ENCODE measurements at regions not wholly inside any gene's neighbourhood (a gene's known extent, or its start where the extent isn't known, plus 50 kb on each side); places are given as distances from the start of the nearest gene placed in this dataset.

DNA sequence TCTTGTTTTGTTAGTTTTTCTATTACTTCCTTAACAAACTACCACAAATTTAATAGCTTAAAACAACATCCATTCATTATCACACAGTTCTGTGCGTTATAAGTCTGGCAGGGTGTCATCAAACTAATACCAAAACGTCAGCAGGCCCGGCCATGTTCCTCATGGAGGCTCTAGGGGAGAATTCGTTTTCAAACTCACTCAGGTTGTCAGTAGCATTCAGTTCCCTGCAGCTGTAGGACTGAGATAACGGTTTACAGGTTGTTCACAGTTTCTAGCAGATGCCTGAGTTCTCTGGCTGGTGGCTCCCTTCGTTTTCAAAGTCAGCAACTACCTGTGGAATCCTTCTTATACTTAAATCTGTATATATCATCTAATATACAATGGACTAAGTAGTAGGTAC lies 72.5 kb upstream of the PRSS16 start:
- no peaks in the 10 kb centered on the region for H3K4me1 ChIP-seq
- no peaks in the 10 kb centered on the region for H3K9me3 ChIP-seq
- no peaks in the 10 kb centered on the region for H3K36me3 ChIP-seq
- TF ChIP-seq, protein P1, sequence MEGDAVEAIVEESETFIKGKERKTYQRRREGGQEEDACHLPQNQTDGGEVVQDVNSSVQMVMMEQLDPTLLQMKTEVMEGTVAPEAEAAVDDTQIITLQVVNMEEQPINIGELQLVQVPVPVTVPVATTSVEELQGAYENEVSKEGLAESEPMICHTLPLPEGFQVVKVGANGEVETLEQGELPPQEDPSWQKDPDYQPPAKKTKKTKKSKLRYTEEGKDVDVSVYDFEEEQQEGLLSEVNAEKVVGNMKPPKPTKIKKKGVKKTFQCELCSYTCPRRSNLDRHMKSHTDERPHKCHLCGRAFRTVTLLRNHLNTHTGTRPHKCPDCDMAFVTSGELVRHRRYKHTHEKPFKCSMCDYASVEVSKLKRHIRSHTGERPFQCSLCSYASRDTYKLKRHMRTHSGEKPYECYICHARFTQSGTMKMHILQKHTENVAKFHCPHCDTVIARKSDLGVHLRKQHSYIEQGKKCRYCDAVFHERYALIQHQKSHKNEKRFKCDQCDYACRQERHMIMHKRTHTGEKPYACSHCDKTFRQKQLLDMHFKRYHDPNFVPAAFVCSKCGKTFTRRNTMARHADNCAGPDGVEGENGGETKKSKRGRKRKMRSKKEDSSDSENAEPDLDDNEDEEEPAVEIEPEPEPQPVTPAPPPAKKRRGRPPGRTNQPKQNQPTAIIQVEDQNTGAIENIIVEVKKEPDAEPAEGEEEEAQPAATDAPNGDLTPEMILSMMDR (IDR thresholded peaks at IDR 0.05; ENCODE audit: low read depth, low read length), result no peak
- H3K27me3 ChIP-seq, result peaks cover 3% of the 10 kb centered on the region; the same call in 1 of the 2 replicates
- DNase-seq, result no peak
- H3K4me3 ChIP-seq (ENCODE audit: low read depth, low read length), result no peak overlapping the region

GRCh38 chr6:27176096-27176495 lies 71.4 kb upstream of the PRSS16 start:
- Histone ChIP-seq H3K27me3 (peaks cover 3% of the 10 kb centered on the region; the same call in 1 of the 2 replicates), H3K4me3 (ENCODE audit: low read depth, low read length) (peak overlapping the region; percentile 85), H3K36me3 (no peaks in the 10 kb centered on the region), H3K4me1 (no peaks in the 10 kb centered on the region), H3K9me3 (no peaks in the 10 kb centered on the region)
- no peak for DNase-seq
- TF ChIP-seq, protein P1 (IDR thresholded peaks at IDR 0.05; ENCODE audit: low read depth, low read length), result no peak

DNA sequence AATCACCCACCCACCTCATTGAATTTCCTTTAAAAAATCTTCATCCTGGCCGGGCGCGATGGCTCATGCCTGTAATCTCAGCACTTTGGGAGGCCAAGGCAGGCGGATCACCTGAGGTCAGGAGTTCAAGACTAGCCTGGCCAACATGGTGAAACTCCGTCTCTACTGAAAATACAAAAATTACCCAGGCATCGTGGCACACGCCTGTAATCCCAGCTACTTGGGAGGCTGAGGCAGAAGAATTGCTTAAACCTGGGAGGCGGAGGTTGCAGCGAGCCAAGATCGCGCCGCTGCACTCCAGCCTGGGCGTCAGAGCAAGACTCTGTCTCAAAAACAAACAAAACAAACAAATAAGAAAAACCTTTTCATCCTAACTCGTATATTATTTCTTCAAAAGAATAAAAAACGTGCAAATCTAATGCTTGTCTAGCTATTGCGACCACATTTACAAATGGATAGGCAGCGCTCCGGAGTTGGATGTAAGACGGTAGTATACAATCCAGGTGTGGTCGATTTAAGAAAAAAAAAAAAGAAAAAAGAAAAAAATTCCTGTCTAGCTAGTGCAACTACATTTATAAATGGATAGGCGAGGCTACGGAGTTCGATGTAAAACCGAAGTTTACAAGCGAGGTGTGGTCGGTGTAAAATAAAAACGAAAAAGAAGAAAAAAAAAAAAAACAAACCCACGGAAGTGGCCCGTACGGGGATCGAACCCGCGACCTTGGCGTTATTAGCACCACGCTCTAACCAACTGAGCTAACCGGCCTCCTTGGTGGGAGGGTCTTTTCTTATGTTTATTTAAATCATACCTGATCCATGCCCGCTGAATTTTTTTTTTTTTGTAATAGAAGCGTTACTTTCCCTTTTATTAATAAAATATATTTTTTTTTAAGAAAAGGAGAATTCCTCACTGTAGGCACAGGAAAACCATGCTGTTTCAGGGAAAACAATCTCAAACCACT lies 70.7 kb upstream of the PRSS16 start:
- H3K27me3 ChIP-seq, result peaks cover 9% of the 10 kb centered on the region; the same call in 1 of the 2 replicates
- H3K36me3 ChIP-seq, result no peaks in the 10 kb centered on the region
- DNase-seq, result peak; percentile 59
- H3K4me3 ChIP-seq (ENCODE audit: low read depth, low read length), result peak overlapping the region; percentile 85
- no peaks in the 10 kb centered on the region for H3K4me1 ChIP-seq
- TF ChIP-seq, protein P1 (IDR thresholded peaks at IDR 0.05; ENCODE audit: low read depth, low read length), result no peak
- H3K9me3 ChIP-seq, result no peaks in the 10 kb centered on the region

DNA sequence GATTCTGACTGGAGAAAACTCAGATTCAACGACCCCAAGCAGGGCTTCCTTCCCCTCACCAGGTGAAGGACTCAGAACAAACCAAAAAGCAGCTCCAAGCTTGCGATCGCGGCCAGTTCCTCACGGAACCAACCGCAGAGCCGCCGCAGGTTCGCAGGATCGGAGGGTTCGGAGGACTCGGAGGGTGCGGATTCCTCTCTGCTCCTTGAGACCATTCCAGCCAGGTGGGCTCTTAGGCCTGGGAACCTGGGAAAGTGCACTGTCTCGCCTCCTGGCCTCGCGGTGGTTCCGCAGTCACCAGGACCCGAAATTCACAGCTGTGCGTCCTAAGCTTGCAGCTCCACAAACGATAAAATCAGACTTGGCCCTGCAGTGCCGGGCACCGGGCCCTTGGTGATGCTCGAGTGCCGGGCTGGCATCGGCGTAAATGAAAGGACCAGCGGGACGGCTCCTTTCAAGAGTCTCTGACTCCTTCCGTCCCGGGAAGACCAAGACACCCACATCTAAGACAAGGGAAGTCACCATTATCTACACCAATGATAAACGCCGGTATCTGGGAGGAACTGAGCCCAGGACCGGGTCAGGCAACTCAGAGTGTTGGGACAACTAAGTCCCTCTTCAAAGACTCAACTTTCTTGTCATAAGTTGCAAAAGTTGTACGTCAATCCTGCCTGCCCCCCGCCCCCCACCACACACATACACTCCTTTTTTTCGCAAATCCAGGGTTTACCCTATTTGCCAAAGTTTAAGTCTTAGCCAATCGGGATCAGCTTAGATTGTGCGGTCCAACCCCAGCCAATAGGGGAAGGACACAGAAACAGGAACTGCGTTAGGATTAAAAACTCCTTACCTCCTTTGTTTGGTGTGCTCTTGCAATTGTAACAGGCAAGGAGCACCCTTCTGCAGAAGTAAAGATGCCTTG lies 69.8 kb upstream of the PRSS16 start:
- TF ChIP-seq, protein P1 (IDR thresholded peaks at IDR 0.05; ENCODE audit: low read depth, low read length), result peak; percentile 48
- peak; percentile 76 for DNase-seq
- no peaks in the 10 kb centered on the region for H3K9me3 ChIP-seq
- peaks cover 16% of the 10 kb centered on the region; the same call in 1 of the 2 replicates for H3K27me3 ChIP-seq
- peak overlapping the region; percentile 85 for H3K4me3 ChIP-seq (ENCODE audit: low read depth, low read length)
- H3K36me3 ChIP-seq, result no peaks in the 10 kb centered on the region
- H3K4me1 ChIP-seq, result no peaks in the 10 kb centered on the region

- TF ChIP-seq, protein P1 (IDR thresholded peaks at IDR 0.05; ENCODE audit: low read depth, low read length), result no peak
- Histone ChIP-seq H3K27me3 (peaks cover 22% of the 10 kb centered on the region; the same call in 1 of the 2 replicates), H3K4me1 (no peaks in the 10 kb centered on the region), H3K36me3 (no peaks in the 10 kb centered on the region), H3K9me3 (no peaks in the 10 kb centered on the region), H3K4me3 (ENCODE audit: low read depth, low read length) (peak overlapping the region; percentile 85)
- peak; percentile 21 for DNase-seq
These were observed 69.1 kb upstream of the PRSS16 start for GRCh38 chr6:27178407-27178730.

Data from BE2C (cell line).